IMR-90 (cell line): ENCODE measurements at regions not wholly inside any gene's neighbourhood (a gene's known extent, or its start where the extent isn't known, plus 50 kb on each side); places are given as distances from the start of the nearest gene placed in this dataset.

Source experiments
- ATAC-seq: fragments of 200-7000 bp; cut with Tn5 transposase; 2 replicates; pipeline ENCODE4 v1.9.1; 2020; ENCODE audit warnings: low read depth, mild to moderate bottlenecking, moderate library complexity
- BruUV-seq: library from RNA; stranded (reverse); fragments of 400-500 nt; replicated peaks from 2 replicates; lab custom pipeline; 2021; lab: Mats Ljungman, UMichigan
- CTCF ChIA-PET: fragments of 300-600 bp; formaldehyde crosslinking; extraction: SDS; loops from one replicate; lab custom pipeline; 2021; ENCODE audit warnings: antibody characterized with exemption; lab: Yijun Ruan, JAX
- POLR2A ChIA-PET: fragments of 300-600 bp; sonication (Branson Sonifier 250); formaldehyde crosslinking; loops from one replicate; lab custom pipeline; 2022; ENCODE audit warnings: antibody characterized with exemption; ENCODE audit not compliant: unreplicated experiment; lab: Charles Lee
- DNase-seq: peaks from one replicate; pipeline ENCODE4 v3.0.0; 2013
- H2AFZ ChIP-seq: replicated peaks from 2 replicates; pipeline ENCODE3; 2013; ENCODE audit warnings: low read length, mild to moderate bottlenecking; ENCODE audit not compliant: poor library complexity
- H2AK5ac ChIP-seq: 2 replicates; pipeline ENCODE4 v1.6.1; 2013; ENCODE audit warnings: low read depth, low read length, inconsistent platforms
- H2AK9ac ChIP-seq: replicated peaks from 2 replicates; pipeline ENCODE3; 2013; ENCODE audit warnings: mild to moderate bottlenecking, low read depth, low read length, moderate library complexity; ENCODE audit not compliant: poor library complexity
- H2BK120ac ChIP-seq: 2 replicates; pipeline ENCODE4 v1.6.1; 2013; ENCODE audit warnings: low read depth, low read length, inconsistent platforms
- H2BK15ac ChIP-seq: 3 replicates; pipeline ENCODE4 v1.6.1; 2013; ENCODE audit warnings: low read depth, low read length, inconsistent platforms
- H2BK20ac ChIP-seq: 2 replicates; pipeline ENCODE4 v1.6.1; 2013; ENCODE audit warnings: low read depth, mild to moderate bottlenecking, inconsistent platforms, low read length, moderate library complexity
- H2BK5ac ChIP-seq: 2 replicates; pipeline ENCODE4 v1.6.1; 2013; ENCODE audit warnings: mild to moderate bottlenecking, low read depth, low read length, inconsistent platforms; ENCODE audit not compliant: poor library complexity, severe bottlenecking
- H3K14ac ChIP-seq: replicated peaks from 2 replicates; pipeline ENCODE4 v1.6.1; 2013; ENCODE audit warnings: low read depth, low read length, inconsistent platforms
- H3K18ac ChIP-seq: 2 replicates; pipeline ENCODE4 v1.6.1; 2013; ENCODE audit warnings: low read depth, low read length, control low read depth
- H3K23ac ChIP-seq: 2 replicates; pipeline ENCODE4 v1.6.1; 2013; ENCODE audit warnings: low read depth, low read length, inconsistent platforms
- H3K27ac ChIP-seq: 2 replicates; pipeline ENCODE4 v1.5.1; 2013; ENCODE audit warnings: mild to moderate bottlenecking, control low read depth, low read length; ENCODE audit not compliant: insufficient read depth
- H3K27me3 ChIP-seq: 2 replicates; pipeline ENCODE4 v1.6.1; 2013; ENCODE audit warnings: low read length; ENCODE audit not compliant: control insufficient read depth, insufficient read depth
- H3K36me3 ChIP-seq: 2 replicates; pipeline ENCODE4 v1.6.1; 2013; ENCODE audit warnings: low read length, mixed read lengths; ENCODE audit not compliant: control insufficient read depth, insufficient read depth
- H3K4ac ChIP-seq: 2 replicates; pipeline ENCODE4 v1.6.1; 2013; ENCODE audit warnings: low read depth, low read length, inconsistent platforms
- H3K4me1 ChIP-seq: 2 replicates; pipeline ENCODE4 v1.6.1; 2013; ENCODE audit warnings: low read length, mixed read lengths; ENCODE audit not compliant: control insufficient read depth, insufficient read depth
- H3K4me2 ChIP-seq: 2 replicates; pipeline ENCODE4 v1.6.1; 2013; ENCODE audit warnings: low read depth, mild to moderate bottlenecking, control low read depth, low read length, moderate library complexity
- H3K4me3 ChIP-seq: 2 replicates; pipeline ENCODE4 v1.5.1; 2013; ENCODE audit warnings: low read depth, mild to moderate bottlenecking, control low read depth, low read length, moderate library complexity; ENCODE audit not compliant: insufficient read depth
- H3K56ac ChIP-seq: 2 replicates; pipeline ENCODE4 v1.6.1; 2013; ENCODE audit warnings: low read length, inconsistent platforms; ENCODE audit not compliant: insufficient read depth; ENCODE audit errors: extremely low read depth
- H3K79me1 ChIP-seq, 2 experiments: 2 replicates each; pipeline ENCODE4 v1.6.1; 2013; ENCODE audit warnings: low read length in 2 of 2, inconsistent platforms in 1 of 2, low read depth in 1 of 2
- H3K9ac ChIP-seq: 2 replicates; pipeline ENCODE4 v1.6.1; 2013; ENCODE audit warnings: low read depth, low read length, control low read depth
- H3K9me1 ChIP-seq: 2 replicates; pipeline ENCODE4 v1.6.1; 2013; ENCODE audit warnings: low read length, inconsistent platforms; ENCODE audit not compliant: insufficient read depth
- H3K9me3 ChIP-seq: 2 replicates; pipeline ENCODE4 v1.6.1; 2013; ENCODE audit warnings: low read length; ENCODE audit not compliant: control insufficient read depth, insufficient read depth
- H4K20me1 ChIP-seq: 2 replicates; pipeline ENCODE4 v1.6.1; 2013; ENCODE audit warnings: low read length, inconsistent platforms; ENCODE audit not compliant: insufficient read depth
- H4K5ac ChIP-seq: 2 replicates; pipeline ENCODE4 v1.6.1; 2013; ENCODE audit warnings: mild to moderate bottlenecking, low read depth, low read length, control low read depth
- H4K8ac ChIP-seq, 2 experiments: 2 replicates each; pipeline ENCODE4 v1.6.1; 2013; ENCODE audit warnings: low read depth in 2 of 2, low read length in 2 of 2, control low read depth in 1 of 2, inconsistent platforms in 1 of 2
- H4K91ac ChIP-seq: 2 replicates; pipeline ENCODE4 v1.6.1; 2013; ENCODE audit warnings: low read depth, low read length, inconsistent platforms; ENCODE audit not compliant: insufficient read depth
- CEBPB ChIP-seq: IDR thresholded peaks from 2 replicates; pipeline ENCODE4 v1.6.1; 2012; ENCODE audit warnings: low read depth, low read length, improper control_type of control experiment
- CHD1 ChIP-seq: IDR thresholded peaks from 2 replicates; pipeline ENCODE4 v1.6.1; 2012; ENCODE audit warnings: low read depth, low read length, improper control_type of control experiment
- FOS ChIP-seq: fragments of 150-350 bp; IDR thresholded peaks from 2 replicates; pipeline ENCODE4 v1.6.1; 2016; ENCODE audit warnings: low read depth, low read length
- MAZ ChIP-seq: IDR thresholded peaks from 2 replicates; pipeline ENCODE4 v1.6.1; 2012; ENCODE audit warnings: low read depth, mild to moderate bottlenecking, low read length, improper control_type of control experiment, moderate library complexity, borderline replicate concordance
- MXI1 ChIP-seq: IDR thresholded peaks from 2 replicates; pipeline ENCODE4 v1.6.1; 2012; ENCODE audit warnings: low read depth, mild to moderate bottlenecking, low read length, moderate library complexity, borderline replicate concordance
- POLR2A ChIP-seq: IDR thresholded peaks from 2 replicates; pipeline ENCODE4 v1.6.1; 2012; ENCODE audit warnings: mild to moderate bottlenecking, low read depth, low read length
- SMC3 ChIP-seq: fragments of 150-350 bp; IDR thresholded peaks from 2 replicates; pipeline ENCODE4 v1.6.1; 2016; ENCODE audit warnings: low read depth, mild to moderate bottlenecking, antibody characterized with exemption, low read length, moderate library complexity
- USF2 ChIP-seq: fragments of 150-350 bp; IDR thresholded peaks from 2 replicates; pipeline ENCODE4 v1.6.1; 2017; ENCODE audit warnings: mild to moderate bottlenecking, antibody characterized with exemption, low read length, low read depth
- WGBS, 2 experiments: methylation state at CpG; one replicate each; pipeline versions ENCODE4 v1.1.5 to v1.1.7; 2013; ENCODE audit warnings: missing lambda C conversion rate in 2 of 2; ENCODE audit not compliant: insufficient read length in 1 of 2; ENCODE audit errors: extremely low coverage in 2 of 2; 5-methylcytosine and 5-hydroxymethylcytosine counted together
- dilution Hi-C: fragments of 300-500 bp; cut with HindIII; formaldehyde crosslinking; loops from one replicate; pipeline ENCODE4 v1.14.3; 2018; ENCODE audit warnings: low sequenced_read_pairs; ENCODE audit not compliant: unreplicated experiment
- in situ Hi-C: fragments of 300-500 bp; cut with MboI; formaldehyde crosslinking; loops from 3 replicates; pipeline ENCODE4 v1.14.3; 2019; ENCODE audit warnings: low sequenced_read_pairs, inconsistent platforms, mixed read lengths
- intact Hi-C: fragments of 100-400 bp; cut with micrococcal nuclease; formaldehyde crosslinking; loops from 2 replicates; pipeline ENCODE4 v1.10.0; 2022
- TF ChIP-seq, protein P1 (sequence below): conservative IDR thresholded peaks from 2 replicates; pipeline ENCODE4 v1.5.1; 2012; ENCODE audit warnings: mild to moderate bottlenecking, low read depth, low read length, improper control_type of control experiment

DNA sequence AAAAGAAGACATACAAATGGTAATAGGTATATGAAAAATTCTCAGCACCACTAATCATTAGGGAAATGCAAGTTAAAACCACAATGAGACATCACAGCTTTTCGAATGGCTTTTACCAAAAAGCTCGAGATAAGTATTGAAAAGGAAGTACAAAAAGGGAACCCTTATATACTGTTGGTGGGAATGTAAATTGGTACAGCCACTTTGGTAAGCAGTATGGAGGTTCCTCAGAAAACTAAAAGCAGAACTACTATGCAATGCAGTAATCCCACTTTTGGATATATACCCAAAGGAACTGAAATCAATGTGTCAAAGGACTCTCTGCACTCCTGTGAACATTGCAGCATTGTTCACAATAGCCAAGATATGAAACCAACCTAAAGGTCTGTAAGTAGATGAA, 107.5 kb upstream of the SPATS2L start:
- no peak overlapping the region for H4K8ac ChIP-seq
- H3K79me1 ChIP-seq = no peaks in the 10 kb centered on the region
- H2BK120ac ChIP-seq = no peak overlapping the region
- no peak overlapping the region for H3K4me3 ChIP-seq
- dilution Hi-C loops = no loop called here
- no peak overlapping the region for H3K9ac ChIP-seq
- no TSS peak for BruUV-seq
- no peak overlapping the region for H2BK5ac ChIP-seq
- H4K91ac ChIP-seq = no peak overlapping the region
- H4K5ac ChIP-seq = no peak overlapping the region
- H2BK15ac ChIP-seq = no peak overlapping the region
- H3K14ac ChIP-seq = no peak overlapping the region
- H3K36me3 ChIP-seq = no peaks in the 10 kb centered on the region
- H3K27ac ChIP-seq = no peak overlapping the region
- no peak for ATAC-seq
- CTCF ChIA-PET = interaction anchor here (0.9 kb wide), 2 partner anchors 9 to 11 kb away, joined by 3 read pairs; no protein-coding TSS in a partner anchor
- no peak for DNase-seq
- in situ Hi-C loops = no loop called here
- no peaks in the 10 kb centered on the region for H3K9me3 ChIP-seq
- no peaks in the 10 kb centered on the region; the same call in 1 of the 2 replicates for H3K4me1 ChIP-seq
- no peaks in the 10 kb centered on the region for H4K20me1 ChIP-seq
- H3K4ac ChIP-seq = no peak overlapping the region
- no CpG with 5 or more reads among the region's 2 CpGs for WGBS, 2 experiments
- H3K4me2 ChIP-seq = no peak overlapping the region
- H2AK9ac ChIP-seq = no peak overlapping the region
- TF ChIP-seq SMC3 (no peak), MXI1 (no peak), USF2 (no peak), CEBPB (no peak), CHD1 (no peak), POLR2A (no peak), MAZ (no peak), FOS (no peak)
- TF ChIP-seq, protein P1, sequence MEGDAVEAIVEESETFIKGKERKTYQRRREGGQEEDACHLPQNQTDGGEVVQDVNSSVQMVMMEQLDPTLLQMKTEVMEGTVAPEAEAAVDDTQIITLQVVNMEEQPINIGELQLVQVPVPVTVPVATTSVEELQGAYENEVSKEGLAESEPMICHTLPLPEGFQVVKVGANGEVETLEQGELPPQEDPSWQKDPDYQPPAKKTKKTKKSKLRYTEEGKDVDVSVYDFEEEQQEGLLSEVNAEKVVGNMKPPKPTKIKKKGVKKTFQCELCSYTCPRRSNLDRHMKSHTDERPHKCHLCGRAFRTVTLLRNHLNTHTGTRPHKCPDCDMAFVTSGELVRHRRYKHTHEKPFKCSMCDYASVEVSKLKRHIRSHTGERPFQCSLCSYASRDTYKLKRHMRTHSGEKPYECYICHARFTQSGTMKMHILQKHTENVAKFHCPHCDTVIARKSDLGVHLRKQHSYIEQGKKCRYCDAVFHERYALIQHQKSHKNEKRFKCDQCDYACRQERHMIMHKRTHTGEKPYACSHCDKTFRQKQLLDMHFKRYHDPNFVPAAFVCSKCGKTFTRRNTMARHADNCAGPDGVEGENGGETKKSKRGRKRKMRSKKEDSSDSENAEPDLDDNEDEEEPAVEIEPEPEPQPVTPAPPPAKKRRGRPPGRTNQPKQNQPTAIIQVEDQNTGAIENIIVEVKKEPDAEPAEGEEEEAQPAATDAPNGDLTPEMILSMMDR = no peak
- H3K27me3 ChIP-seq = peaks cover 2% of the 10 kb centered on the region; the same call in 1 of the 2 replicates
- H2AFZ ChIP-seq = no peak overlapping the region
- no peak overlapping the region for H2AK5ac ChIP-seq
- POLR2A ChIA-PET = no interaction called here
- H3K56ac ChIP-seq = no peak overlapping the region
- no peaks in the 10 kb centered on the region for H3K9me1 ChIP-seq
- H3K23ac ChIP-seq = no peak overlapping the region
- no peak overlapping the region for H2BK20ac ChIP-seq
- no peak overlapping the region for H3K18ac ChIP-seq
- intact Hi-C loops = no loop called here
